ENCODE measurements at regions not wholly inside any gene's neighbourhood (a gene's known extent, or its start where the extent isn't known, plus 50 kb on each side); places are given as distances from the start of the nearest gene placed in this dataset.

DNA sequence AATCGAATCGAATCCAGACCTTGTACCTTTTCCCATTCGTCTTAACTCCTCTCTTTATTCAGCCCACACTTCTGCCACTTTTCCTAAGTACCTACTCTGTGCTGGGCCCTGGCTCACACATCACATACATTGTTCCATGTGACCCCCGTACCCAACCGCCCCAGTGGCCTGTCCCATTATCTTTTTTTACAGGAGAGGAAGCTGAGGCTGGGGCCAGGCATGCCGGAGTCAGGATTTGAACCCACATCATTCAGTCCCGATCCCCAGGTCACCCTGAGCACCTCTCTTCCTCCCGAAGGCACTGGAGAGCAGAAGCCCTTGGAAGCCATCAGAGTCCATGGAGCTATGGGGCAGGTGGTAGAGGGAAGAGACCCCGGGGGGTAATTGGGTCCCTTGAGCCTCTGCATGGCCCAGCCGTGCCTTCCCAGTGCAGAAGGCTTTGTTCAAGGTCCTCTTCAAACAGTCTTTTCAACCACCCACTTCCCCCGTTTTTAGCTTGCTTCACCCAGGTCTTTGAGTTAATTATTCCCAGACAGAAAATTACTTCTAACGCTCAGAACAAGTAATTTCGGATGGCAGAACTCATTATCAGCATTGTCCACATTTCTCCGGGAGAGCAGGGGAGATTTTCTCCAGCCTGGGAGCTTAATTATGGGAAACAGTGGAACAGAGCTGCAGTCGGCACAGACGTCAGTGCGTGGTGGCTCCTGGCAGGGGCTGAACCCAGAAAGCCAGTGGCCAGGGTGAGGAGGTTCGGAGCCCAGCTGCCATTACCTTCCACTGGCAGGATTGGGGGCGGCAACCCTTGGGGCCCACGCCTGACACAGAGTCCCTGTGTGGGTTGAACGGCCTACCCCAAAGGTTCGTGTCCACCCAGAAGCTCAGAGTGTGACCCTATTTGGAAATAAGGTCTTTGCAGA, 82.4 kb upstream of the RTL6 start:
- no peak for DNase-seq (ENCODE audit: low spot score)
- H3K27me3 ChIP-seq (ENCODE audit: control insufficient read depth in 4 of 4, insufficient read depth in 4 of 4, low read length in 3 of 4): no peaks in the 10 kb centered on the region
- TF ChIP-seq, protein P1, sequence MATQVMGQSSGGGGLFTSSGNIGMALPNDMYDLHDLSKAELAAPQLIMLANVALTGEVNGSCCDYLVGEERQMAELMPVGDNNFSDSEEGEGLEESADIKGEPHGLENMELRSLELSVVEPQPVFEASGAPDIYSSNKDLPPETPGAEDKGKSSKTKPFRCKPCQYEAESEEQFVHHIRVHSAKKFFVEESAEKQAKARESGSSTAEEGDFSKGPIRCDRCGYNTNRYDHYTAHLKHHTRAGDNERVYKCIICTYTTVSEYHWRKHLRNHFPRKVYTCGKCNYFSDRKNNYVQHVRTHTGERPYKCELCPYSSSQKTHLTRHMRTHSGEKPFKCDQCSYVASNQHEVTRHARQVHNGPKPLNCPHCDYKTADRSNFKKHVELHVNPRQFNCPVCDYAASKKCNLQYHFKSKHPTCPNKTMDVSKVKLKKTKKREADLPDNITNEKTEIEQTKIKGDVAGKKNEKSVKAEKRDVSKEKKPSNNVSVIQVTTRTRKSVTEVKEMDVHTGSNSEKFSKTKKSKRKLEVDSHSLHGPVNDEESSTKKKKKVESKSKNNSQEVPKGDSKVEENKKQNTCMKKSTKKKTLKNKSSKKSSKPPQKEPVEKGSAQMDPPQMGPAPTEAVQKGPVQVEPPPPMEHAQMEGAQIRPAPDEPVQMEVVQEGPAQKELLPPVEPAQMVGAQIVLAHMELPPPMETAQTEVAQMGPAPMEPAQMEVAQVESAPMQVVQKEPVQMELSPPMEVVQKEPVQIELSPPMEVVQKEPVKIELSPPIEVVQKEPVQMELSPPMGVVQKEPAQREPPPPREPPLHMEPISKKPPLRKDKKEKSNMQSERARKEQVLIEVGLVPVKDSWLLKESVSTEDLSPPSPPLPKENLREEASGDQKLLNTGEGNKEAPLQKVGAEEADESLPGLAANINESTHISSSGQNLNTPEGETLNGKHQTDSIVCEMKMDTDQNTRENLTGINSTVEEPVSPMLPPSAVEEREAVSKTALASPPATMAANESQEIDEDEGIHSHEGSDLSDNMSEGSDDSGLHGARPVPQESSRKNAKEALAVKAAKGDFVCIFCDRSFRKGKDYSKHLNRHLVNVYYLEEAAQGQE (IDR thresholded peaks at IDR 0.05): no peak
- TF ChIP-seq, protein P2, sequence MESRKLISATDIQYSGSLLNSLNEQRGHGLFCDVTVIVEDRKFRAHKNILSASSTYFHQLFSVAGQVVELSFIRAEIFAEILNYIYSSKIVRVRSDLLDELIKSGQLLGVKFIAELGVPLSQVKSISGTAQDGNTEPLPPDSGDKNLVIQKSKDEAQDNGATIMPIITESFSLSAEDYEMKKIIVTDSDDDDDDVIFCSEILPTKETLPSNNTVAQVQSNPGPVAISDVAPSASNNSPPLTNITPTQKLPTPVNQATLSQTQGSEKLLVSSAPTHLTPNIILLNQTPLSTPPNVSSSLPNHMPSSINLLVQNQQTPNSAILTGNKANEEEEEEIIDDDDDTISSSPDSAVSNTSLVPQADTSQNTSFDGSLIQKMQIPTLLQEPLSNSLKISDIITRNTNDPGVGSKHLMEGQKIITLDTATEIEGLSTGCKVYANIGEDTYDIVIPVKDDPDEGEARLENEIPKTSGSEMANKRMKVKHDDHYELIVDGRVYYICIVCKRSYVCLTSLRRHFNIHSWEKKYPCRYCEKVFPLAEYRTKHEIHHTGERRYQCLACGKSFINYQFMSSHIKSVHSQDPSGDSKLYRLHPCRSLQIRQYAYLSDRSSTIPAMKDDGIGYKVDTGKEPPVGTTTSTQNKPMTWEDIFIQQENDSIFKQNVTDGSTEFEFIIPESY (IDR thresholded peaks at IDR 0.05): no peak
- no peak for TF ChIP-seq SP1 (IDR thresholded peaks at IDR 0.05)
- TF ChIP-seq EGR1 (IDR thresholded peaks at IDR 0.05; ENCODE audit: low read depth in 2 of 2): no peak
- TF ChIP-seq NR2F2 (IDR thresholded peaks at IDR 0.05): no peak
- TF ChIP-seq JUND (IDR thresholded peaks at IDR 0.05): no peak
- TF ChIP-seq YY1 (IDR thresholded peaks at IDR 0.05): no peak
- no peak for TF ChIP-seq HNF4G (IDR thresholded peaks at IDR 0.05)
- no peak for TF ChIP-seq FOXA2 (IDR thresholded peaks at IDR 0.05)
- TF ChIP-seq RXRA (IDR thresholded peaks at IDR 0.05): no peak

DNA sequence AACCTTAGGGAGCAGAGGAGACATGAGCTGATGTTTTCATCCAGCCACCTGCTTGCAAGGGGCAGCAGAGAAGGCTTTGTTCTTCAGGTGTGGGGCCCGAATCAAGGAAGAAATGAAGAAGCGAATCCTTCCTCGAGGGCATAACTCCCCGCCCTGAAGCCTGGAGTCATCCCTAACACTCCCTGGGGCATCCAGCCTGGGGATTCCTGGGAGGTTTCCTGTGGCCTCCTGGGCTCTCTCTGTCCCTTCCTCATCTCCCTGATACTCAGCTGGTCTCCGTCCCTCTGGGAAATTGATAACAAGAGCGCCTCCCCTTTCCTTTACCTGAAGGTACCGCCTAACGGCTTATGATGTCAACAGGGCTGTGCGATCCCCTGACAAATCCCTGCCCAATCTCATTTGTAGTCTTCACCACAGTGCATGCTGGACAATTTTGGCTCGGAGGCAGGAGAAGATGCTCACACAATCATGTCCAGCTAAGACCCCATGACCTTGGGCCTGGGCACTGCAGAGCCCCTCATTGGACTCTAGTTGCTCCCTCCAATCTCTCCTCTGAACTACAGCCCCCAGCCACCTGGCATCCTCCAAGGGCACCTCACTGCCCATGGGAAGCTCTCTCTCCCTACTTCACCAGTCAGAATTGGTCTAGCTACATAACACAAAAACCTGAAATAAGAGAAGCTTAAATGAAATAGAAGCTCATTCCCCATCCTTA, 80.6 kb upstream of the RTL6 start:
- H3K9ac ChIP-seq (ENCODE audit: low read depth in 1 of 2, low read length in 2 of 2): no peak overlapping the region
- H3K9me3 ChIP-seq (ENCODE audit: control insufficient read depth in 4 of 4, low read length in 3 of 4): no peaks in the 10 kb centered on the region
- no peaks in the 10 kb centered on the region for H3K4me1 ChIP-seq (ENCODE audit: control insufficient read depth in 4 of 4, insufficient read depth in 4 of 4, low read length in 3 of 4)
- 67% methylated on average over 10 of the region's 10 CpGs for WGBS
- no peak overlapping the region for H3K27ac ChIP-seq (ENCODE audit: low read depth in 1 of 2, low read length in 2 of 2)
- no peaks in the 10 kb centered on the region for H3K36me3 ChIP-seq (ENCODE audit: control insufficient read depth in 4 of 4, insufficient read depth in 3 of 4, low read depth in 1 of 4, low read length in 3 of 4)
- TF ChIP-seq SP1 (IDR thresholded peaks at IDR 0.05) (no peak), NR2F2 (IDR thresholded peaks at IDR 0.05) (no peak), GABPA (IDR thresholded peaks at IDR 0.05 in 1 of 2, conservative IDR thresholded peaks at IDR 0.05 in 1 of 2) (no peak), HNF4G (IDR thresholded peaks at IDR 0.05) (no peak), RAD21 (IDR thresholded peaks at IDR 0.05) (no peak), TAF1 (conservative IDR thresholded peaks at IDR 0.05) (no peak), YY1 (IDR thresholded peaks at IDR 0.05) (no peak), FOXA2 (IDR thresholded peaks at IDR 0.05) (no peak), FOXA1 (IDR thresholded peaks at IDR 0.05) (no peak), JUND (IDR thresholded peaks at IDR 0.05) (no peak)
- TF ChIP-seq, protein P1 (IDR thresholded peaks at IDR 0.05): no peak
- TF ChIP-seq, protein P3, sequence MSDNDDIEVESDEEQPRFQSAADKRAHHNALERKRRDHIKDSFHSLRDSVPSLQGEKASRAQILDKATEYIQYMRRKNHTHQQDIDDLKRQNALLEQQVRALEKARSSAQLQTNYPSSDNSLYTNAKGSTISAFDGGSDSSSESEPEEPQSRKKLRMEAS (IDR thresholded peaks at IDR 0.05): no peak
- TF ChIP-seq, protein P4, sequence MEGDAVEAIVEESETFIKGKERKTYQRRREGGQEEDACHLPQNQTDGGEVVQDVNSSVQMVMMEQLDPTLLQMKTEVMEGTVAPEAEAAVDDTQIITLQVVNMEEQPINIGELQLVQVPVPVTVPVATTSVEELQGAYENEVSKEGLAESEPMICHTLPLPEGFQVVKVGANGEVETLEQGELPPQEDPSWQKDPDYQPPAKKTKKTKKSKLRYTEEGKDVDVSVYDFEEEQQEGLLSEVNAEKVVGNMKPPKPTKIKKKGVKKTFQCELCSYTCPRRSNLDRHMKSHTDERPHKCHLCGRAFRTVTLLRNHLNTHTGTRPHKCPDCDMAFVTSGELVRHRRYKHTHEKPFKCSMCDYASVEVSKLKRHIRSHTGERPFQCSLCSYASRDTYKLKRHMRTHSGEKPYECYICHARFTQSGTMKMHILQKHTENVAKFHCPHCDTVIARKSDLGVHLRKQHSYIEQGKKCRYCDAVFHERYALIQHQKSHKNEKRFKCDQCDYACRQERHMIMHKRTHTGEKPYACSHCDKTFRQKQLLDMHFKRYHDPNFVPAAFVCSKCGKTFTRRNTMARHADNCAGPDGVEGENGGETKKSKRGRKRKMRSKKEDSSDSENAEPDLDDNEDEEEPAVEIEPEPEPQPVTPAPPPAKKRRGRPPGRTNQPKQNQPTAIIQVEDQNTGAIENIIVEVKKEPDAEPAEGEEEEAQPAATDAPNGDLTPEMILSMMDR (IDR thresholded peaks at IDR 0.05; ENCODE audit: low read depth, low read length, missing input control): no peak
- DNase-seq (ENCODE audit: low spot score): no peak
- no peaks in the 10 kb centered on the region for H3K27me3 ChIP-seq (ENCODE audit: control insufficient read depth in 4 of 4, insufficient read depth in 4 of 4, low read length in 3 of 4)
- no peak overlapping the region for H3K4me3 ChIP-seq (ENCODE audit: low read depth in 1 of 3, low read length in 3 of 3)

More for the DNA sequence above, 82.4 kb upstream of the RTL6 start:
- Histone ChIP-seq H3K9ac (ENCODE audit: low read depth in 1 of 2, low read length in 2 of 2) (no peak overlapping the region), H3K36me3 (ENCODE audit: control insufficient read depth in 4 of 4, insufficient read depth in 3 of 4, low read depth in 1 of 4, low read length in 3 of 4) (no peaks in the 10 kb centered on the region), H3K4me3 (ENCODE audit: low read depth in 1 of 3, low read length in 3 of 3) (no peak overlapping the region), H3K27ac (ENCODE audit: low read depth in 1 of 2, low read length in 2 of 2) (no peak overlapping the region), H3K9me3 (ENCODE audit: control insufficient read depth in 4 of 4, low read length in 3 of 4) (no peaks in the 10 kb centered on the region), H3K4me1 (ENCODE audit: control insufficient read depth in 4 of 4, insufficient read depth in 4 of 4, low read length in 3 of 4) (no peaks in the 10 kb centered on the region)
- 67% methylated on average over 22 of the region's 22 CpGs for WGBS

Data from liver (tissue), 8 donors.